LHCN-M2 (cell line): ENCODE measurements at regions not wholly inside any gene's neighbourhood (a gene's known extent, or its start where the extent isn't known, plus 50 kb on each side); places are given as distances from the start of the nearest gene placed in this dataset.

ENCODE experiments used
- DNase-seq: peaks from one replicate; pipeline ENCODE4 v3.0.0-alpha.2; 2012; ENCODE audit warnings: low read depth

DNA sequence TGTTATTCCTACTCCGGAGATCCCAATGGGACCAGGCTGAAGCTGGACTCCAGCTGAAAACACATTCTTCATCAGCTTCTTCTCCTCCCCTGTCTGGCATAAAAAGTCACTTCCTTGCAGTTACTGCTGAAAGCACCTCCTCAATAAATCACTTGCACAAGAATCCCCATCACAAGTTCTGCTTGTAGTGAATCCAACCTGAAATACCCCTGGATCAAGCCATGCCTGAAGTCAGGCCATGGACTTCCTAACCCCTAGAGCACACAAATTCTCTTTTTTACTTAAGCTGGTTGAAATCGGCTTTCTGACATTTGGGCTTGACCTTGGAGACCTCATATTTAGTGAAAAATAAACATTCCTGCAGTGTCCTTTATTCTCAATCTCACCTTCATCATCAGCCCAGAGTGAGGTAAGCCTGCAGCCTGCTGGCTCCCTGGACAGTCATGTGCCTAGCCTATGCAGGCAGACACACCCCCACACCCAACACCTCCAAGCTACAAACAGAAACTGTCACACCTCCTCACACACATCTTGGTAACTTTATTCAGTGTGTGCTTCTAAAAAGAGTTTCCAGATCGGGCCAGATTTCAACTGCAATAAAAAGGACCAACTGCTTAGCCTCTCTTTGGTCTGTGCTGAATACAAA lies 51.5 kb upstream of the PTPRT start:
- DNase-seq: no peak
